ENCODE measurements at regions not wholly inside any gene's neighbourhood (a gene's known extent, or its start where the extent isn't known, plus 50 kb on each side); places are given as distances from the start of the nearest gene placed in this dataset.

DNA sequence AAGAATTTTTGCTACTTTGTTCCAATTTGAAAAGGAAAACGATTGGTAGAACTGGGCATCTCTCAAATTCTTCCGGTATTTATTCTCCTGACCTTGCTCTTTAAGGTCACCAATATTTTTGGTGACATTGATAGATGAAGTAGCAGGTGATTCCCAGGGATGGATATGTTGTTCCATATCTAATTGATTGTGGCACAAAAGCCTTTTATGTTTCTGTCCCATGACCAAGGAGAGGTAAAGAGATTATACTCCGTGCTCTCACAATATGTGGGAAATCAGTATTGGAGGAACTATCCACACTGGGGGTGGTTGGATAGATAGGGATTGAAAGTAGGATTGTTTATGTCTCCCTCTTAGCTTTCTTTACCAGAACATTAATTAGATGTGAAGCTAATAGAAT is 61.7 kb upstream of the LRIG3 start:
- no peak for DNase-seq (ENCODE audit: low read depth)

- DNase-seq (ENCODE audit: low read depth), result no peak
Observed at GRCh38 chr12:58980768-58981167, 60.5 kb upstream of the LRIG3 start.

DNA sequence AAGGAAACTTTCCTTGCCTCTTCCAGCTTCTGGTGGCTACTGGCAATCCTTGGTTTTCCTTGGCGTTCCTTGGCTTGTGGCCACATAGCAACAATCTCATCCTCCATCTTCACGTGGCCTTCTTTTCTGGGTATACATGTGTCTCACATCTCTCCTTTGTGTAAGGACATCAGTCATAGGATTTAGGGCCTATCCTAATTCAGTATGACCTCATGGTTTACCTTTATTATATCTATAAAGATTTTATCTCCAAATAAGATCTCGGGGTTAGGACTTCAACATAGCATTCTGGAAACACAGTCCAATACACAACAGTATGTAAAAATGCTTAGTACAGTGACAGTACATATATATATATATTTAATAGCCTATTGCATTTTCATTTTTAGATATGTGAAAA is 58.4 kb upstream of the LRIG3 start:
- DNase-seq (ENCODE audit: low read depth), result no peak

GRCh38 chr12:58977476-58977875 is 57.2 kb upstream of the LRIG3 start:
- DNase-seq (ENCODE audit: low read depth), result no peak

GRCh38 chr12:58976146-58976545 is 55.8 kb upstream of the LRIG3 start:
- no peak for DNase-seq (ENCODE audit: low read depth)
